ENCODE measurements at regions not wholly inside any gene's neighbourhood (a gene's known extent, or its start where the extent isn't known, plus 50 kb on each side); places are given as distances from the start of the nearest gene placed in this dataset.
"Not testable (repeated sequence)": the region's sequence is repeated elsewhere in the genome, so short reads cannot be mapped to it uniquely, and the experiment has no call there.

- TF ChIP-seq POLR2A, CTCF (IDR thresholded peaks at IDR 0.05): not testable (repeated sequence)
Measured at GRCh38 chr21:9796293-9796692, 725.1 kb upstream of the TPTE start.

Data from Peyer's patch (tissue), 4 donors.